Type B pancreatic cell (in vitro differentiated cells): ENCODE measurements at regions not wholly inside any gene's neighbourhood (a gene's known extent, or its start where the extent isn't known, plus 50 kb on each side); places are given as distances from the start of the nearest gene placed in this dataset.

Experiments used
- DNase-seq: peaks from one replicate; pipeline ENCODE4 v3.0.0; 2021; ENCODE audit warnings: mixed read lengths; ENCODE audit not compliant: unreplicated experiment; ENCODE audit errors: extremely low spot score
- H3K27ac Mint-ChIP-seq: 2 replicates; pipeline ENCODE4 v1.8.0; 2021; ENCODE audit warnings: mild to moderate bottlenecking, mixed read lengths
- H3K27me3 Mint-ChIP-seq: 2 replicates; pipeline ENCODE4 v1.8.0; 2021; ENCODE audit warnings: mixed read lengths
- H3K36me3 Mint-ChIP-seq: 2 replicates; pipeline ENCODE4 v1.8.0; 2021; ENCODE audit warnings: mixed read lengths
- H3K4me1 Mint-ChIP-seq: one replicate; pipeline ENCODE4 v1.8.0; 2021; ENCODE audit warnings: mixed read lengths; ENCODE audit not compliant: unreplicated experiment
- H3K4me3 Mint-ChIP-seq: 2 replicates; pipeline ENCODE4 v1.8.0; 2021; ENCODE audit warnings: mild to moderate bottlenecking, mixed read lengths
- H3K9me3 Mint-ChIP-seq: 2 replicates; pipeline ENCODE4 v1.8.0; 2021; ENCODE audit warnings: mixed read lengths
- TF ChIP-seq, protein P1 (sequence below): fragments of 200-600 bp; sonication (generic); conservative IDR thresholded peaks from 2 replicates; pipeline ENCODE4 v1.5.0; 2021; ENCODE audit warnings: antibody characterized with exemption, mild to moderate bottlenecking

DNA sequence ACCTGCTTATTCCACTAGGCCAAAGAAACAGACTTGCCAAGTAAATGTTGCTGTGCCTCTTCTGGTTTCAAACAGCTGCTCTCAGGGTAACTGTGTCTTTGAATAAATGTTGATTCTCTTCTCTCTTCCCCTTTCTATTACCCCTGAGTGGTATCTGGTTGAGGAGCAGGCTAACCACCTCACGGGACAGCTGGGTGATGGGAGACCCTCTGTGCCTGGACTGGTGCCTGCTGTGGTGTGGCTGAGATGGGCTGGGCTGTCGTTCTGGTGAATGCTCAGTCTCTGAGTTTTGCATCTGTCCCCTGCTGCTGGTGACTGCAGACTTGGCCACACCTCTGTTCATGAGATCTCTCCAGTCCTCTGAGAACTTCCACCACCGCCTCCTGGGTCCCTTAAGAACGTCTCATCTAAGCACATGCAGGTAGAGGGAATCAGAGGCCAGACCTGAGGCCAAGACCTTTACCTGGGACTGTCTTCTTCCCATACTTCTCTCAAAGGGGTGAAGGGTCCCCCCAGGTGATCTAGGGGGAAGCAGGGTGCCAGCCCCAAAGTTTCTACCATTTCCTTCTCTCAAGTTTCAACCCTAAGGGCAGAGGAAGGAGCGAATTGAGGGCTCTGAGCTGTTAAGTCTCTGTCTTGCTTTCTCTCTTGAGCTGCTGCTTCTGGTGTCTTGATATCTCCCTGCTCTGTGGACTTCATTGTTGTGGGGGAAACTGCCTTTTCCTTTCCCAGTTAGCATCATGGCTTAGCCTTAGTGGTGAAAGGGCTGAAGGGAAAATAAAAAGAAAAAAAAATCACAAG is 252.9 kb downstream of the EBLN2 start:
- no peaks in the 10 kb centered on the region for H3K36me3 Mint-ChIP-seq
- H3K4me3 Mint-ChIP-seq, result no peak overlapping the region
- H3K27ac Mint-ChIP-seq, result no peak overlapping the region
- peaks cover 13% of the 10 kb centered on the region for H3K4me1 Mint-ChIP-seq
- no peak for DNase-seq
- TF ChIP-seq, protein P1, sequence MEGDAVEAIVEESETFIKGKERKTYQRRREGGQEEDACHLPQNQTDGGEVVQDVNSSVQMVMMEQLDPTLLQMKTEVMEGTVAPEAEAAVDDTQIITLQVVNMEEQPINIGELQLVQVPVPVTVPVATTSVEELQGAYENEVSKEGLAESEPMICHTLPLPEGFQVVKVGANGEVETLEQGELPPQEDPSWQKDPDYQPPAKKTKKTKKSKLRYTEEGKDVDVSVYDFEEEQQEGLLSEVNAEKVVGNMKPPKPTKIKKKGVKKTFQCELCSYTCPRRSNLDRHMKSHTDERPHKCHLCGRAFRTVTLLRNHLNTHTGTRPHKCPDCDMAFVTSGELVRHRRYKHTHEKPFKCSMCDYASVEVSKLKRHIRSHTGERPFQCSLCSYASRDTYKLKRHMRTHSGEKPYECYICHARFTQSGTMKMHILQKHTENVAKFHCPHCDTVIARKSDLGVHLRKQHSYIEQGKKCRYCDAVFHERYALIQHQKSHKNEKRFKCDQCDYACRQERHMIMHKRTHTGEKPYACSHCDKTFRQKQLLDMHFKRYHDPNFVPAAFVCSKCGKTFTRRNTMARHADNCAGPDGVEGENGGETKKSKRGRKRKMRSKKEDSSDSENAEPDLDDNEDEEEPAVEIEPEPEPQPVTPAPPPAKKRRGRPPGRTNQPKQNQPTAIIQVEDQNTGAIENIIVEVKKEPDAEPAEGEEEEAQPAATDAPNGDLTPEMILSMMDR, result no peak
- peaks cover 4% of the 10 kb centered on the region for H3K9me3 Mint-ChIP-seq
- no peaks in the 10 kb centered on the region for H3K27me3 Mint-ChIP-seq

DNA sequence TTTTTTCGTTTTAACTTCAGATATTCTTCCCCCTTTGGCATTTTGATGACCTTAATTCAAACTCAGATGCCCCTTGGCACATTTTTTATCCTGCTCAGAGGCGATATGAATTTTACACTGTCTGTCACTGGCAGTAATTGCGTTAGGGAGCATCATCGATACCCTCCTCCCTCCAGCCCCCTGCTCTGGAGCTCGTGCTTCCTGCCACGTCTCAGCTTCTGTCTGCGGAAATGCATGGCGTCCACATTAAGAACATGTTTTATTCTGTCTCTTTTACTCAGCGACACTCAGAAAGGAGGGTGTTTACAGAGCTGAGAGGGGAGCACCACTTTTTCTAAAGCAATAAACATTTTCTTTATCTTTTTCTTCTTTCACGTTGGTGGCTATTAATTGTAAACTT is 254.2 kb downstream of the EBLN2 start:
- H3K4me3 Mint-ChIP-seq, result no peak overlapping the region
- TF ChIP-seq, protein P1, result no peak
- H3K4me1 Mint-ChIP-seq, result peaks cover 16% of the 10 kb centered on the region
- DNase-seq, result no peak
- peaks cover 4% of the 10 kb centered on the region for H3K9me3 Mint-ChIP-seq
- H3K36me3 Mint-ChIP-seq, result no peaks in the 10 kb centered on the region
- H3K27me3 Mint-ChIP-seq, result no peaks in the 10 kb centered on the region
- H3K27ac Mint-ChIP-seq, result no peak overlapping the region

DNA sequence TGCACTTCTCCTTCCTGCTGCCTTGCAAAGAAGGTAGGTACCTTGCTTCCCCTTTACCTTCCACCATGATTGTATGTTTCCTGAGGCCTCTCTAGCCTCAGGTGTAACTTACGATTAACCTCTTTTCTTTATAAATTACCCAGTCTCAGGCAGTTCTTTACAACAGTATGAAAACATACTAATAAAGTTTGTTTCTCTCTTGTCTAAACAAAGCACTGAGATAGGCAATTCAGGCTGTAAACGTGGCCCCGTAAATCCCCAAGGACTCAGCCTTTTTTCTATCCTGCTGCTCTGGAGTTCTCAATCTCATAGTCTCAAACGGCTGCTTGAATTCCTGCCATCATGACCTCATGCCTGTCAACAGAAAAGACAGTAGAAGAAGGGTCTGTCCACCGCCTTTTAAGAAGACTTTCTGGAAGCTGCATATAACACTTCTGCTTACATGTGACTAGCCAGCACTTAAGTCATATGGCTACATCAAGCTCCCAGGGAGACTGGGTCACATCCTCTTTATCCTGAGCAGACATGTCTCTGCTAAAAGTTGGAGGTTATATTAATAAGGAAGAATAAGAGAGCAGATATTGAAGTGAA is 257.8 kb downstream of the EBLN2 start:
- Mint-ChIP-seq H3K36me3 (no peaks in the 10 kb centered on the region), H3K9me3 (no peaks in the 10 kb centered on the region), H3K27ac (no peak overlapping the region)

DNA sequence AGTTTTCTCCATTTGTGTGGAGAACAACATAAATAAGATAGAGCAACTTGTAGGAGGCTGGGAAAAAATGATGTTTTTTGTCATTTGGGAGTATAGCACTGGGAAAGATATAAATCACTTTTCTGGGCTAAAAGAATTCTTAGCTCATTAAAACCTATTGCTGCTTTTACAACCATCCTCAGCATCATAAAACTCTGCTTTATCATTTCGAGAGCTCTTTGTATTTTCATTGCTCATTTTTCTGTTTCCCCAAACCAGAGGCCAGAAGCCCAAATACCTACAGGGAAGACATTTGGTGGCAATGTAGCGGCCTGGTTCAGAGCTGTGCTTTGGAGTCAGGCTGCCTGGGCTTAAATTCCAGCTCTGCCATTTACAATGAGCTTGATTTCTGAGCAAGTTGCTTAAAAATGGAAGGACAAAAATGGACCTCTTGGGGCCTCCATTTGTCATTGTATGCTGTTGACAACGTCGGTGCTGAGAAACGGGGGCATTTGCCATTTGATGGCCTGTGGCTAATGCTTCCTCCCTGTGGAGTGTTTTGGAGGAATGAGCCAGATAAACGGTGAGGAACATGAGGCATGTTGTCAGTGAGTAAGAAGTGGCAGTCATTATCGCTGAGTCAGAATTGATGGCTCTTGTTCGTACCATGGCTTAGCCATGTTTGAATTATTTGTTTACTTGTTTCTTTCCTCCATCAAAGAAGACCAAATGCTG is 260.0 kb downstream of the EBLN2 start:
- TF ChIP-seq, protein P1, result no peak
- no peaks in the 10 kb centered on the region for H3K9me3 Mint-ChIP-seq
- no peak overlapping the region for H3K4me3 Mint-ChIP-seq
- H3K27ac Mint-ChIP-seq, result no peak overlapping the region
- peaks cover 16% of the 10 kb centered on the region for H3K4me1 Mint-ChIP-seq
- DNase-seq, result no peak
- no peaks in the 10 kb centered on the region for H3K27me3 Mint-ChIP-seq
- no peaks in the 10 kb centered on the region for H3K36me3 Mint-ChIP-seq

More for the DNA sequence above, 257.8 kb downstream of the EBLN2 start:
- H3K27me3 Mint-ChIP-seq, result no peaks in the 10 kb centered on the region
- DNase-seq, result no peak
- no peak overlapping the region for H3K4me3 Mint-ChIP-seq
- TF ChIP-seq, protein P1, result no peak
- peaks cover 14% of the 10 kb centered on the region for H3K4me1 Mint-ChIP-seq

DNA sequence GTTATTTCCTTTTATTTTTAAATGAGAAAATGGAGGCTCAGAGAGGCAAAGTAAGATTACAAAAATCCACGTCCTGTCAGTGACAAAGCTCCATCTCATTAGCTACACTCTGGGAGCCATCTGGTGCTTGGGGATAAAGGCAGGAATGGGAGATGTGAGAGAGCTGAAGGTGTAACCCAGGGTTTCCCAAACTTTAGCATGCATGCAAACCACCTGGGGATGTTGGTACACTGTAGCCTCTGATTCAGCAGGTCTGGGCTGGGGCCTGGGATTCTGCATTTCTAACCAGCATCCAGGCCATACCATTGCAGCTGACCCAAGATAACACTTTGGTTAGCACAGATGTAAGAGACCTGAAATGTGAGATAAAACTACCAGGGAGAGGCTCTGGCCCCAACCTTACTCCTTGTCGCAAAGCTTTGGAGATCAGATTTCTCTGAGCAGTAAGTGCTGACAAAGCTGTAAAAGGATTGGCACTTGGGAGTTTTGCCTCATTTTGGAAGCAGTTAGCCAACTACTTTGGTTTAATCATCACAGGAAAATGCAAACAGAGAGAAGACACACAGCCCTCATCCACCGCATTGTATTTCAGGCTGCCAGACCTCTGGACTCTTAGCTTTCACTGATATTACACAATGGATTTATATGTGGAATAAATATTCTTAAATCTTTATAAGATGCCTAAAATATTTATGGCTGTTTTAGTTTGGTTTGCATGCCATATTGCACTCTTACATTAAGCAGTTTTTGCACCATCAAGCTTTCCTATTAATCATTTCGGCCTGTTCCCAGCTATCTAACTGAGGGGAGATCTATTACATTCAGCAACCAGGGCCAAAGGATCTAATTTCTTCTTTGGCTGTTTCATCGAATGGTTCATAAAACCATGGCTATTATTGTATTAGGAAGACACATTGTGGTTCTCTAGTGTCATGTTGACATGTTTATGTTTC is 263.0 kb downstream of the EBLN2 start:
- Mint-ChIP-seq H3K9me3 (no peaks in the 10 kb centered on the region), H3K4me1 (peaks cover 10% of the 10 kb centered on the region), H3K36me3 (no peaks in the 10 kb centered on the region), H3K27me3 (peaks cover 5% of the 10 kb centered on the region), H3K4me3 (no peak overlapping the region), H3K27ac (no peak overlapping the region)
- DNase-seq, result no peak
- TF ChIP-seq, protein P1, result no peak
